ENCODE measurements at regions not wholly inside any gene's neighbourhood (a gene's known extent, or its start where the extent isn't known, plus 50 kb on each side); places are given as distances from the start of the nearest gene placed in this dataset.

DNA sequence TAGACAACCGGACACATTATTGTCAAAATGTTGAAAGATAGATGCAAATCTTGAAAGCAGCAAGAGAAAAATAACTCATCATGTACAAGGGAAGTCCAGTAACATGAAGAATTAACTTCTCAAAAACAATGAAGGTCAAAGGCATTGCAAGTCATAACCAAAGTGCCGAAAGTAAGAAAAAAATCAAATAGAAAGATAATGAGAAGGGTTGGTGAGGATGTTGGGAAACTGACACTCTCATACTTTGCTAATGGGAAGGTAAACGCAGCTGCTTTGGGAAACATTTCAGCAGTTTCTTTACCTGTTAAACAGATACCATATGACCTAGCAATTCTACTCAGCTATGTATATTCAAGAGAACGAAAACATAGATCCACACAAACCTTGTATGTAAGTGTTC is 303.0 kb downstream of the ARL4A start:
- Histone ChIP-seq H3K9me3 (no peaks in the 10 kb centered on the region), H3K4me3 (no peak overlapping the region), H3K4me1 (no peaks in the 10 kb centered on the region), H3K36me3 (no peaks in the 10 kb centered on the region), H3K27ac (no peak overlapping the region), H3K27me3 (ENCODE audit: low read depth) (no peaks in the 10 kb centered on the region)
- DNase-seq (no peak), ATAC-seq (no peak)
- intact Hi-C loops (cut with DNase I): no loop called here
- TF ChIP-seq CTCF (IDR thresholded peaks at IDR 0.05): no peak

GRCh38 chr7:12993025-12993424 is 305.6 kb downstream of the ARL4A start:
- TF ChIP-seq CTCF (IDR thresholded peaks at IDR 0.05): no peak
- intact Hi-C loops (cut with DNase I): no loop called here
- Histone ChIP-seq H3K9me3 (no peaks in the 10 kb centered on the region), H3K36me3 (no peaks in the 10 kb centered on the region), H3K27ac (no peak overlapping the region), H3K27me3 (ENCODE audit: low read depth) (no peaks in the 10 kb centered on the region), H3K4me3 (no peak overlapping the region), H3K4me1 (no peaks in the 10 kb centered on the region)
- ATAC-seq (no peak), DNase-seq (no peak)

DNA sequence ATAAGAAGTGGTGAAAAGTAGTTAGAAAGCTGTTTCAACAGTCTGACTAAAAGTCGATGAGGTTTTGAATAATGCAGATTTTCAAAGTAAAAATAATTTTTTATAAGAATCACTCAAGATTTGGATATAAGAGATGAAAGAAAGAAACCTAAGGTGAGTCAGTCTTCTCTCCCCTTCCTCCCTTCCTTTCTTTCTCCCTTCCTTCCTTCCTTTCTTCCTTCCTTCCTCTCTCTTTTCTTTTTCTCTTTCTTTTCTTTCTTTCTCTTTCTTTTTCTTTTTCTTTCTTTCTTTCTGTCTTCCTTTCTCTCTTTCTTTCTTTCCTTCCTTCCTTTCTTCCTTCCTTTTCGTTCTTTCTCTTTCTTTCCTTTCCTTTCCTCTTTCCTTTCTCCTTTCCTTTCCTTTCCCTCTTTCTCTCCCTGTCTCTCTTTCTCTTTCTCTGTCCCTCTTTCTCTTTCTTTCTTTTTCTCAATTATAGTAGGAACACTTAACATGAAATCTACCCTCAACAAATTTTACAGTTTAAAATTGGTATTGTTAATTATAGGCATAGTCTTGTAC is 308.6 kb downstream of the ARL4A start:
- H3K4me1 ChIP-seq: no peaks in the 10 kb centered on the region
- ATAC-seq (no peak), DNase-seq (no peak)
- no peaks in the 10 kb centered on the region for H3K36me3 ChIP-seq
- no peak overlapping the region for H3K27ac ChIP-seq
- H3K9me3 ChIP-seq: no peaks in the 10 kb centered on the region
- intact Hi-C loops (cut with DNase I): no loop called here
- TF ChIP-seq CTCF (IDR thresholded peaks at IDR 0.05): no peak
- no peaks in the 10 kb centered on the region for H3K27me3 ChIP-seq (ENCODE audit: low read depth)
- no peak overlapping the region for H3K4me3 ChIP-seq

GRCh38 chr7:13007331-13007730 is 319.9 kb downstream of the ARL4A start:
- no peak for TF ChIP-seq CTCF (IDR thresholded peaks at IDR 0.05)
- ATAC-seq: no peak
- intact Hi-C loops (cut with DNase I): no loop called here

GRCh38 chr7:13009517-13009916 is 322.1 kb downstream of the ARL4A start:
- Histone ChIP-seq H3K4me3 (no peak overlapping the region), H3K27me3 (ENCODE audit: low read depth) (no peaks in the 10 kb centered on the region), H3K4me1 (no peaks in the 10 kb centered on the region), H3K9me3 (no peaks in the 10 kb centered on the region), H3K36me3 (no peaks in the 10 kb centered on the region), H3K27ac (no peak overlapping the region)
- DNase-seq: no peak
- intact Hi-C loops (cut with DNase I): no loop called here
- no peak for ATAC-seq
- no peak for TF ChIP-seq CTCF (IDR thresholded peaks at IDR 0.05)

More at GRCh38 chr7:13007331-13007730, 319.9 kb downstream of the ARL4A start:
- Histone ChIP-seq H3K9me3 (no peaks in the 10 kb centered on the region), H3K27me3 (ENCODE audit: low read depth) (no peaks in the 10 kb centered on the region), H3K27ac (no peak overlapping the region), H3K4me3 (no peak overlapping the region), H3K36me3 (no peaks in the 10 kb centered on the region), H3K4me1 (no peaks in the 10 kb centered on the region)
- DNase-seq: no peak

GRCh38 chr7:13014011-13014410 is 326.6 kb downstream of the ARL4A start:
- Histone ChIP-seq H3K27ac (no peak overlapping the region), H3K9me3 (no peaks in the 10 kb centered on the region), H3K4me1 (no peaks in the 10 kb centered on the region), H3K4me3 (no peak overlapping the region), H3K27me3 (ENCODE audit: low read depth) (no peaks in the 10 kb centered on the region), H3K36me3 (no peaks in the 10 kb centered on the region)
- TF ChIP-seq CTCF (IDR thresholded peaks at IDR 0.05): no peak
- ATAC-seq: no peak
- DNase-seq: no peak
- intact Hi-C loops (cut with DNase I): no loop called here

Data from lower lobe of right lung (tissue), 2 donors.